GM21447 (cell line): ENCODE measurements at regions not wholly inside any gene's neighbourhood (a gene's known extent, or its start where the extent isn't known, plus 50 kb on each side); places are given as distances from the start of the nearest gene placed in this dataset.

Experiments
- ATAC-seq: cut with Tn5 transposase; IDR thresholded peaks from one replicate; pipeline ENCODE4 v1.9.1; 2021; ENCODE audit not compliant: unreplicated experiment

DNA sequence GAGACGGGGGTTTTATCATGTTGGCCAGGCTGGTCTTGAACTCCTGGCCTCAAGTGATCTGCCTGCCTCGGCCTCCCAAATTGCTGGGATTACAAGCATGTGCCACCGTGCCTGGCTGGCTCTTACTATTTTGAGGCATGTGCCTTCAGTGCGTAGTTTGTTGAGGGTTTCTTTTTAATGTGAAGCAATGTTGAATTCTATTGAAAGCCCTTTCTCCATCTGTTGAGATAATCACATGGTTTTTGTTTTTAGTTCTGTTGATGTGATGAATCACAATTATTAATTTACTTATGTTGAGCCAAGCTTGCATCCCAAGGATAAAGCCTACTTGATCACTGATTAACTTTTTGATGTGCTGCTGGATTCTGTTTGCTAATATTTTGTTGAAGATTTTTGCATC, 290.9 kb downstream of the KCNRG start:
- ATAC-seq, result no peak

DNA sequence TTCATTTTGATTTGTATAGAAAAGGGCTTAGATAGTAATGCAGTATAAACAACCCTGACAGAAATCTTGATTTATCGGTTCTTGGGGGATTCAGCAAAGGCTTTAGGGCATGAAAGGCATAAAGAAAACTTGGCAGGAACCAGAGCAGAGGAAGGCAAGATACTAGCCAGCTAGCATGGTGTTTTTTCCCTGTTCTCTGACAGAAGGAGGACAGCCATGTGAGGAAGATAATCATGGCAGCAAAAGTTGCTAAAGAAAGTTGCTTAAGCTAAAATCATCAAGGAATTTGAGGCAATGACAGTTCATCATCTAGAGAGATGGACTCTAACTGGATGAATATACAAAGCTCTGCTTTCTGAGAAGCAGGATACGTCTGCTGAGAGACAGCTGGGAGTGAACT, 294.1 kb downstream of the KCNRG start:
- ATAC-seq, result no peak

DNA sequence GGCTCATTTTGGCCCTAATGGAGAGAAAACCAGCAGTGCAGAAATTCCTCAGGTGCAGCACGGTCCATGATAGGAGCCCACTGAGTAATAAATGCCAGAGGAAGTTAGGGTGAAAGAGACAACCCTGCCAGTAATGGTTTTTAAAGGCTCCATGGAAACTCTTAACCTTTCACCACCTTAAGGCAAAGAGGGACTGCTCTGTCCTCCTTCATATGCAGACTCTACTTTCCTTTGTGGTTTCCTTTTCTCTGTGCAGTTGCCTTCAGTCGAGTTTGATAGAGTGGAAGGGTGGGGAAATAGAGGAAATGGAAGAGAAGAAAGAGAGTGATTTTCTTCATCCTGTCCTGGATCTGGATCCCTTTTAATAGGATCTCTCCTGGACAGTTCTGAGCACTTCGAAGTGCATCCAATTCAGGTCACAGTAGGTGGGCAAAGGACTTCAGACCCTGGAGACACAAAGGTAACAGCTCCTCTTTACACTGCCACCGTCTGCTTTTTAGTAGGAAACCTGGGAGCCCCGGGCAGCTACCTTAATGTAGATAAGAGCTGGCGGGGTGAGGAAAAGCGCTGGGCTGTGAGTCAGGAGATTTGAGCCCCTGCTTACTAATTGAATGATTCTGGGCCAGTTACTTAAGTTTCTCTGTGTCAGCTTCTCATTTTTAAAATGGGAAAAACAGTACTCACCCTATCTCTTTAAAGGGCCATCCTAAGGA, 294.8 kb downstream of the KCNRG start:
- ATAC-seq, result no peak

DNA sequence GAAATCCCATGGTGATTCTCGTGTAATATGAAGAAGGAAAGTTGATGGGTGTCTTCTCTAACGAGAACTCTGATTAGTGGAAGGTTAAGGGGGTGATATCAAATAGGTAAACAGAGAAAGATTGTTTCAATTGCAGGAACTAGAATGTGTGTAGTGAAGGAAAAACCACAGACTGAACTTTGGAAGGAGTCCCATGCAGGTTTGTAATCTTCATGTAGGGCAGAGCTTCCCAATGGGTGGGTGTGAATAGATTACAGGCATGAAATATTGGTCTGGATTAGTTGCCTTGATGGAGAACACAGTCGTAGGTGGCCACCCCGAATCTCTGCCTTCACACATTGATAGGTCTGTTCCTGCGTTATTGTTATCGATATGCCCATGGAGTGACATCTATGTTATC, 295.5 kb downstream of the KCNRG start:
- ATAC-seq, result no peak

DNA sequence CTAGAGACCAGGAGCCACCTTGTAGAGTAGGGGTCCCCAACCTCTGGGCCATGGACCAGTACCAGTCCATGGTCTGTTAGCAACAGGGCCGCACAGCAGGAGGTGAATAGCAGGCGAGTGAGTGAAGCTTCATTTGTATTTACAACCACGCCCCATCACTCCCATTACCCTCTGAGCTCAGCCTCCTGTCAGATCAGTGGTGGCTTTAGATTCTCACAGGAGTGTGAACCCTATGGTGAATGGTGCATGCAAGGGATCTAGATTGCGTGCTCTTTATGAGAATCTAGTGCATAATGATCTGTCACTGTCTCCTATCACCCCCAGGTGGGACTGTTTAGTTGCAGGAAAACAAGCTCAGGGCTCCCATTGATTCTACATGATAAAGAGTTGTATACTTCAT, 303.6 kb downstream of the KCNRG start:
- ATAC-seq, result no peak

DNA sequence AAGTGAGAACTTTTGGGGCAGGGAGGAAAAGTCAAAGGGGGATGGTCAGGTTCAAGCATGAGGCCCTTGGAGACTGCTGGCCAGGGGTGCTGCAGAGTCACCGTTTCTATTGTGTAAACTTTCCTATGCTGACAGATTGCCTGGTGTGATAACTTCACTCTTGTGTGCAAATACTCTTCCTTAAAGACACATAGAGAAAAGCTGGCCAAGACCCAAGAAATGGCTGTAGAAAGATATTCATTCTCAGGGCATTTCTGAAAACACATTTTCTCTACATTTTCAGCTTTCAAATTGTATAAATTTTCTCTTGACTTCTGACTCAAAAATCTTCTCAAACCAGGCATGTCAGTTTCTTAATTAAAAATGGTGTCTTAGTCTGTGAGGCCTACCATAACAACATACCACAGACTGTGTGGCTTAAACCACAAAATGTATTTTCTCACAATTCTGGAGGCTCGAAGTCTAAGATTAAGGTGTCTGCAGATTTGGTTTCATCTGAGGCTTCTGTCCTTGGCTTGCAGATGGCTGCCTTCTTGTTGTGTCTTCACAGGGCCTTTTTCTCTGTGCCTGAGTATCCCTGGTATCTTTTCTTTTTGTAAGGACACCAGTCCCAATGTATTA, 304.5 kb downstream of the KCNRG start:
- ATAC-seq, result no peak

DNA sequence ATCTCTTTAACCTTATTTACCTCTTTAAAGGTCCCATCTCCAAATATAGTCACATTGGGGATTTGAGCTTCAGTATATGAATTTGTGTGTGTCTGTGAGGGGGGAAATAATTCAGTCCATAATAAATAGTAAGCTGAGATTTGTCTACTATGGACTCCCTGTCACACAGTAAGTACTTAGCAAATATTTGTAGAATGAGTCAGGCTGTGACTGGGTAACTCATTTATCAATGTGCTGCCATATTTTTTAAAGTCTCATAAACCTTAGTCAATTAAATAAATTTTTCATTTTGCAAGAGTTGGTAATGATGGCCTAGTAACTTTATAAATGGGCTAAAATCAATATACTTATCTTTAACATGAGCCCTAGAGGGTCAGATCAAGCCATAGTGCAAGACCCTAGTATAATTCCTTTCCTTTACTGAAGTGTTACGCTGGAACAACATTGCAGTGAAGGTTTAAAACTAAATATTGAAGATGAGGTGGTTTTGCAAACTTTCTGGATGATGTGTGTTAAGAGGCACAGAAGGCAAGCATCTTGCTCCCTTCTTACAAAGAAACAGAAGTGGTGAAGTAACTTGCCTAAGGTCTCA, 305.1 kb downstream of the KCNRG start:
- ATAC-seq, result no peak

DNA sequence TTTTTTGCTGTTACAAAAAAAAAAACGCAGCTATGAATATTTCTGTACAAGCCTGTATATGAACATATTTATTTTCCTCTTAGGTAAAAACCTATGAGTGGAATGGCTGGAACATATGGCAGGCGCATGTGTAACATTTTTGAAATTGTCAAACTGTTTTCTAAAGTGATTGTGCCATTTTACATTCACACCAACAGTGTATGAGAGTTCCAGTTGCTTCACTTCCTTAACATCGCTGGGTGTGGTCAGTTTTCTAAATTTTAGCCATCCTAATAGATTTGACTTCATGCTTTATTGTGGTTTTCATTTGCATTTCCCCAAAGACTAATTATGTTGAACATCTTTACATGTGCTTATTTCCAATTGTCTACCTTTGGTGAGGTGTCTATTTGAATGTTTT, 306.8 kb downstream of the KCNRG start:
- no peak for ATAC-seq

DNA sequence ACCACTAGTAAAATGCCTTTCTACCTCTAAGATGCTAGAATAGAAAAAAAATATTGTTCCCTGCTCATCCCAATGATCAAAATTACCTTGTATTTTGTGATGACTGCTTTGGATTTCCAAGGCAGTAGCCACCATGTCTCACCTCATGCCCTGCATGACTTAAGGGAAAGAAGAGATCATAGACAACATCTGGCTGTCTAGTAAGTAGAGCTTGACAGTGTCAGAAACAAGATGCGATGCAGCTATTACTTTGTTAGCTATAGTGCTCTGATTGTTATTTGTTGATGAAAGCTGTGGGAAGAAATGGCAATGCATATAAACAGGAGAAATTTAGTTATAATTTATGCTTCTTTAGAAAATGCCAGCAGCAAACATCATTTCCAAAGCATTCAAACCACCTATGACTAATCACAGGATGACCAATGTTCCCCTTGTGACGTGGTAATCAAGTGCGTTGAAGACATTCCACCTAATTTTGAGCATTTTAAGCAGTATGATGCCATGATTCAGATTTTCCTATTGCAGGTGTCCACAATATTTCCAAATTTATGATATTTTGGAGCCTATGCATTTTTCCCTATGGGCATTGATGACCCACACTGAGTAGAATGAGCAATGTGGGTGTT, 308.3 kb downstream of the KCNRG start:
- ATAC-seq, result no peak

DNA sequence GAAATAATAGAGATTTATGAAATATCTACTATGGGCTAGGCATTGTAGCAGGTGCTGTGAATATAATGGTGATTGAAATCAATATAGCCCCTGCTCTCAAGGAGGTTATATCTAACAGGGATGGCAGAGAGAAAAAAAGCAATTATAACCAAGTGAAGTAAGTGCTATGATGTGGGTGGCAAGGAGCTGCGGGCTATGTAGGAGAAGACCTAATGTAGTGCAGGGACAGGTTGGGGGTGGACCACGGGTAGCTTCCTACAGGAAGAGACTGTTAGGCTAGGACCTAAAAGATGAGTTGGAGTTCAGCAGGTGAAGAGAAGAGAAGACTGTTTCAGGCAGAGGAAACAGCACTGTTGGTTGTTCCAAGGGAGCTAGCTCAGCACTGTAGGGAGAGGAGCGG, 311.0 kb downstream of the KCNRG start:
- ATAC-seq, result no peak

DNA sequence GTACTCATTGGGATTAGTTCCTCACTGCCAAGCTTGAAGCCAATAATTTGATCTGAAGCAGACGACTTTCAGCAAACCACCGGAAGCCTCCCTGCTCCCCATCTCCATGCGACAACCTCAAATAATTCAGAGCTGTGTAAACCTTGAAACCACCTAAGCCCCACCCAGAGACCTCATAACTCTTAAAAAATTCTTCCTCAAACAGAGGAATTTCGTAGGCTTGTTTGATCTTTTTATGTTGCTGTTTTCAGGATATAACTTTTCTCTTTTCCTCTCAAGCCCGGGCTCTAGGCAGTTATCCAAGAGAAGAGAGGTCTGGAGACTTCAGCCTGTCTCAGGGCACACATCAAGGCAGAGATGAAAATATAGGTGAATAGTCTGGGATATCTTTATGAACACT, 311.6 kb downstream of the KCNRG start:
- ATAC-seq, result no peak

DNA sequence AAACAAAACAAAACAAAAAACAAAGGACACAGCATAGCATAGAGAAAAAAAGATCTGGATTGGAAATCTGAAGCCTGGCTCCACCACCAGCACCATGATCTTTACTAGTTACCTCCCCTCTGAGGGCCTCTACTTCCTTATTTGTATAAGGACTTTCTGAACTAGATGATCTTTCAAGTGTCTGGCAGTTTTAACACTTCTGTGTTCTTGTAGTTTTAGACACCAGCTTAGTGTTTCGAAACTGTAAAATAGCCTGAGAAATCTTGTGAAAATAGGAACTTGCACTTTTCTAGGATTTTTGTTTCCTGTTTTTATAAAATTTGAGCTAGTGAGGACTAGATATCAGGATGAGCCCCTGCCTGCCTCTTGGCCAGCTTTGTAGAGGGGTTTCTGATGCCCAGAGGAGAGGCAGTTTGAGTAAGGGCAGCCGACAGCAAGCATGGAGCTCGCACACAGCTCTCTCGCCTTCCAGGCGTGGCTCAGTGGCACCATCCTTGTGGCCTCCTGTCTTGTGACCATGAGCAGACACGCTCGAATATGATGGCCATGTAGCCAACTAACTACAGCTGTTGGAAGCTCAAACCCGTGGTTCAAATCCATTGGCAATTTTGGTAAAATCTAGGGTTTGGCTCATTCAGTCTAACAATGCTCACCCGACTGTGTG, 319.0 kb downstream of the KCNRG start:
- ATAC-seq, result no peak

DNA sequence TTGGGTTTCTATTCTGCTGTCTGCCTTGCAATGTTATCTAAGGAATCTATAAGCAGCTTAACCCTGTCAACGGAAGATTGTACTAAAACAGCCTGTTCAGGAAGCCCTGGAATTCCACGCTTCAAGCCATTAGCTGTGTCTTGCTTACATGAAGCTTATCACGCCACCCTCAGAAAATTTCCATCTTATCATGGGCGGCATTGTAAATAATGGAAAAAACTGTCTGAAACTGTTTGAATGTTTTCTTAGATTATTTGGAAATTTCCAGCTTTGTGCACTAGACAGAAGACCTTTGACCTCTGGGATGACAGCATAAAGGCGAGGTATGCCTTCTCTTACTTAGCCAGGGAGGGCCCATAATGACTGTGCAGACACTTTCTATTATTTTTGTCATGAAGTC, 319.7 kb downstream of the KCNRG start:
- no peak for ATAC-seq

DNA sequence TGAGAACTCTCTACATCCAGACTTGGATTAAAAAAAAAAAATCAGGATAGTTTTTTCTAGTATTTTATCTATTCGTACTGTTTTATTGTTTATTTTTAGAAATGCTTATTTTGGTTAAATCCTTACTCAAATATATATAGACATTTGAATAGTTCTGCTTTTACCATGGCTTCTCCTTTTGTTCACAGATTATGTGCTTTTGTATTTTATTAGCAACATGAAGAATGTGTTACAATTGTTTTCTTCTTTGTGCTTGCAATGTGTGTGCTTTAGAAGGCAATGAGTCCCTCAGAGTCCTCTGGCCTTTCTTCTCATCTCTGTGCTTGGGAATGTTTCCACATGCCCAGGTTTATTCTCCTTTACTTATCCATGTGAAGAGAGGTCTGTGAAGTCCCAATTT, 324.0 kb downstream of the KCNRG start:
- no peak for ATAC-seq

DNA sequence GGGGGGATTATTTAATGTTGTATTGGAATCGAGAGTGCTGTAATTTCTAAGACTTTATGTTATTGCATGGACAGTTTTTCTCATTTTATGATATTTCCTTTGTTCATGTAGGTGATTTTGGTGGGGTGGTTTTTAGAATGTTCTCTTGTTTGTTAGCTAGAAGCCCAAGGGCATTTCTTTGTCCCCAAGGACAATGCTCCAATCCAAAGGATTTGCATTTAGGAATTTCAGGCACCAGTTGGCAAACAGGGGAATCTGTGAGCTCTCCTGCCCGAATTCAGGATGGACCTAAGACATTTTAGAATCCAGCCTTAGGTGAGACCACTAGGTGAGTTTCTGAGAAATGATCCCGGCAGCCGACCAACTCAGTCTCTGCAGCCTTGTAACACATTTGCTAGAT, 324.9 kb downstream of the KCNRG start:
- ATAC-seq, result no peak

DNA sequence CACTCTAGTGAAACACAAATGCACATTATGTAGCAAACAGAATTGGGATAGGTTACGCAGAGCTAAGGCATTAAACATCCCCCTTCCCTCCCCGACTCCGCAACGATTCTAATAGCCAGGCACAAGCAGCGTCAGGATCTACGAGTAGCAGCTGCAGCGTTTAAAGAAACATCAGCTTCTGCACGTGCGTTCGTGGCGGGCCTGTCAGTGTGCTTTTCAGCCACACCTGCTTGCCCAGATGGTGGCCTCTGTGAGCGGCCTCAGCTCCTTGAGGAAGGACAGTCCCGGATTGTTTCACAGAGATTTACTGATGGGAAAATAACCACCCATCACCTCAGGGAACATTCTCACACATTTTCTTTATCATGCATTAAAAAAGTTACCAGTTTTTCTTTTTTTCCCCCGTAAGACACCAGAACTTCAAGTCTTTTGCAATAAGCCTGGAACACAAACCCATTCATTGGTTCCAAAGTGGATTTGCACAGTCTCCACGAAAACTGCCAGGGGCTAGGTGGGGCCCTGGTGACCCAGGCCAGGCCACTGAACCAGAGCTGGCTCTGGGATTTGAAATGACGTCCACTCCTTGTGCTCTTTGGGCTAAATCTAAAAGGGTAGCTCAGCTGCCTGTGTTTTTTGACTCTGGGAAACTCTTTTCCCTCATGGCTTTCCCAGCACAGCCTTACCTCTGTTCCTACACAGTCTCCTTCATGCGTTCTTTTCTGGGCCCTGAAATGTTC, 325.5 kb downstream of the KCNRG start:
- no peak for ATAC-seq

DNA sequence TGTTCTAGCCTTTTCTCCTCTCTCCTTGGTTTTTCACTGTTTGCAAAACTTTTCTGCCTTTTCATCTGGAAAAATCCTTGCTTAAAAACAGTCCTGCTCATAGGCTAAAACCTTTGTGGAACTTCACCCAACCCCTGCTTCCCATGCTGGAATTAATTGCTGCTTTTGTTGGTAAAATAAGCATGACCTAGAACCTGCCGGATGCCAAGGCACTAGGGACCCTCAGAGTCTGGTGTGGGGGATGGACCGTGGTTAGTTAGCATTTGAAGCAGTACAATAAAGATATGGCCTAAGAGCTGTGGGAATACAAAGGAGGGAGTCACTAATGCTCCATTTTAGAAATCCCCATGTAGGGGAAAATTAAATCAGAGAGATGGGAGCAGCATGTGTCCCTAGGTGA, 326.3 kb downstream of the KCNRG start:
- no peak for ATAC-seq

DNA sequence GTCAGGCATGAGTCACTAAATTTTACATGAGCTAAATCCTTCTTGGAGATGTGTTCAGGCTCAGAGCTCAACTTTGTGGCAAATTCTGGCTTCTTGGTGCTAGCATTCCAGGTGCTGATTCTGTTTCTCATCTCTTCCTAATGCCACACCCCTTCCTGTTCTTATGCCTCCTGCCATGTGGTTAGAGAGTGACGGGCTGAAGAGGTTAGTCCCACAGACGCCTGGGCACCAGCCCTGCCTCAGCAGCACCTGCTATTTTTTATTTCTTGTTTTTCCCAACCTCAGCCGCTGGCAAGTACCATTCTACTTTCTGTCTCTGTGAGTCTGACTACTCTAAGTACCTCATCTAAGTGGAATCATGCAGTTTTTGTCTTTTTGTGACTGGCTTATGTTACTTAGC, 329.5 kb downstream of the KCNRG start:
- ATAC-seq, result no peak

DNA sequence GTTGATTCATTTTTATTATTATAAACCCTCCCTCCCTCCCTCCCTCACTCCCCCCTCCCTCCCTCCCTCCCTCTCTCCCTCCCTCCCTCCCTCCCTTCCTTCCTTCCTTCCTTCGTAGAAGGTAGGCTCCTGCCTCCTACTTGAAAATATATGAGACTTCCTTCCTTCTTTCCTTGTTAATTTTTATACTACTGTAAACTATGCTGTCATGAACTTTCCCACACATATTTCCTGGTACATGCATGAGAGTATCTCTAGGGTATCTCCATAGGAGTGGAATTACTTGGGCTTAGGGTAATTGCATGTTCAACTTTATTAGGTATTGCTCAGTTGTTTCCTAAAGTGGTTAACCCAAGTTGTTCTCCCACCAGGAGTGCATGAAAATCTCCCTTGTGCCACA, 330.6 kb downstream of the KCNRG start:
- no peak for ATAC-seq

DNA sequence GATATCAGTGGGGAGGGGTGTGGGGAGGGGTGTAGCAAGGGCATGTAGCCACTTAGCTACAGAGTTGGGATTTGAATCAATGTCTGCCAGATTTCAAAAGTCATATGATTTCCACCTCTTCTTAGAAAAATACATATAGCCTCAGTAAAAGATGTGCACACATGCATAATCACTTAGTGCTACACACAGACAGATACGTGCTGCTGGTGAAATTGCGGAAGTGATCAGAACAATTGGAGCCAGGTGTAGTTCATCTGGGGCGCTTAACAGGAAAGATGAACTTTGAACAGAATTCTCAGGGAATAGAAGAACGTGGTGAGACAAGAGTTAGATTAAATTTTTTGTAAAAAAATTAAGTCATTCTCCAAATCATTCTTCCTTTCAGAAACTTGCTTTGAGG, 333.1 kb downstream of the KCNRG start:
- no peak for ATAC-seq
